Spinal cord (tissue), 1 donor: ENCODE measurements at regions not wholly inside any gene's neighbourhood (a gene's known extent, or its start where the extent isn't known, plus 50 kb on each side); places are given as distances from the start of the nearest gene placed in this dataset. TPM values are rescaled to one million over a fixed set of nuclear protein-coding genes. Genes with fewer than 3 reads are reported as not detected.

ENCODE experiments used
- small RNA-seq: library from RNA; depleted of rRNA; stranded (forward); fragments of <200 nt; gene quantifications from one replicate; pipeline ENCODE3, GENCODE V24; 2014; ENCODE audit warnings: low replicate concordance

Small RNA genes lying in the stretch of these regions (small RNA-seq; reads per million reads assigned to genes)
- not detected for gene HMGN2P47
